GM12874 (cell line): ENCODE measurements at regions not wholly inside any gene's neighbourhood (a gene's known extent, or its start where the extent isn't known, plus 50 kb on each side); places are given as distances from the start of the nearest gene placed in this dataset.

Experiments
- CTCF ChIP-seq: IDR thresholded peaks from 2 replicates; pipeline ENCODE4 v1.5.1; 2011; ENCODE audit warnings: low read depth, mild to moderate bottlenecking, control low read depth, low read length, moderate library complexity; ENCODE audit not compliant: insufficient read depth

GRCh38 chr16:17965133-17965900 lies 371.2 kb downstream of the NPIPA8 start:
- TF ChIP-seq CTCF: no peak

GRCh38 chr16:17964196-17964595 lies 372.3 kb downstream of the NPIPA8 start:
- no peak for TF ChIP-seq CTCF

GRCh38 chr16:17963185-17963836 lies 373.2 kb downstream of the NPIPA8 start:
- TF ChIP-seq CTCF: no peak

- TF ChIP-seq CTCF: no peak
These were observed 373.8 kb downstream of the NPIPA8 start for GRCh38 chr16:17962726-17963125.

GRCh38 chr16:17951378-17951777 lies 385.2 kb downstream of the NPIPA8 start:
- TF ChIP-seq CTCF: no peak

- TF ChIP-seq CTCF: no peak
These were observed 386.6 kb downstream of the NPIPA8 start for GRCh38 chr16:17949982-17950250.

GRCh38 chr16:17949141-17949981 lies 387.2 kb downstream of the NPIPA8 start:
- TF ChIP-seq CTCF: no peak
